Neural crest cell (in vitro differentiated cells): ENCODE measurements at regions not wholly inside any gene's neighbourhood (a gene's known extent, or its start where the extent isn't known, plus 50 kb on each side); places are given as distances from the start of the nearest gene placed in this dataset.

Source experiments
- DNase-seq: peaks from one replicate; pipeline ENCODE4 v3.0.0; 2021; ENCODE audit warnings: low read depth, mixed read lengths, low spot score
- H3K27ac Mint-ChIP-seq: one replicate; pipeline ENCODE4 v1.8.0; 2021; ENCODE audit warnings: mild to moderate bottlenecking, mixed read lengths; ENCODE audit not compliant: unreplicated experiment
- H3K27me3 Mint-ChIP-seq: 2 replicates; pipeline ENCODE4 v1.8.0; 2021; ENCODE audit warnings: low read depth, mild to moderate bottlenecking, mixed read lengths
- H3K36me3 Mint-ChIP-seq: 2 replicates; pipeline ENCODE4 v1.8.0; 2021; ENCODE audit warnings: low read depth, mild to moderate bottlenecking, mixed read lengths
- H3K4me1 Mint-ChIP-seq: 2 replicates; pipeline ENCODE4 v1.8.0; 2021; ENCODE audit warnings: mixed read lengths
- H3K4me3 Mint-ChIP-seq: one replicate; pipeline ENCODE4 v1.8.0; 2021; ENCODE audit warnings: mild to moderate bottlenecking, mixed read lengths
- H3K9me3 Mint-ChIP-seq: 2 replicates; pipeline ENCODE4 v1.8.0; 2021; ENCODE audit warnings: mixed read lengths
- CTCF ChIP-seq: fragments of 200-600 bp; sonication (generic); conservative IDR thresholded peaks from 2 replicates; pipeline ENCODE4 v1.5.0; 2021; ENCODE audit warnings: antibody characterized with exemption, mild to moderate bottlenecking

- TF ChIP-seq CTCF: no peak
- Mint-ChIP-seq H3K9me3 (no peaks in the 10 kb centered on the region), H3K4me3 (no peak overlapping the region), H3K36me3 (no peaks in the 10 kb centered on the region), H3K27ac (peak overlapping the region; percentile 39), H3K4me1 (no peaks in the 10 kb centered on the region), H3K27me3 (no peaks in the 10 kb centered on the region)
- no peak for DNase-seq
These were observed 136.8 kb upstream of the TCF21 start for GRCh38 chr6:133752129-133752528.

- H3K9me3 Mint-ChIP-seq: no peaks in the 10 kb centered on the region
These were observed 135.2 kb upstream of the TCF21 start for GRCh38 chr6:133753756-133754155.

GRCh38 chr6:133754298-133754697, 134.6 kb upstream of the TCF21 start:
- no peak overlapping the region for H3K27ac Mint-ChIP-seq
- TF ChIP-seq CTCF: no peak
- no peaks in the 10 kb centered on the region for H3K9me3 Mint-ChIP-seq
- no peaks in the 10 kb centered on the region for H3K4me1 Mint-ChIP-seq
- no peaks in the 10 kb centered on the region for H3K36me3 Mint-ChIP-seq
- no peaks in the 10 kb centered on the region for H3K27me3 Mint-ChIP-seq
- DNase-seq: no peak
- H3K4me3 Mint-ChIP-seq: no peak overlapping the region

More at GRCh38 chr6:133753756-133754155, 135.2 kb upstream of the TCF21 start:
- no peaks in the 10 kb centered on the region for H3K36me3 Mint-ChIP-seq
- no peak for TF ChIP-seq CTCF
- H3K4me3 Mint-ChIP-seq: no peak overlapping the region
- no peaks in the 10 kb centered on the region for H3K4me1 Mint-ChIP-seq
- no peak overlapping the region for H3K27ac Mint-ChIP-seq
- H3K27me3 Mint-ChIP-seq: no peaks in the 10 kb centered on the region
- no peak for DNase-seq

DNA sequence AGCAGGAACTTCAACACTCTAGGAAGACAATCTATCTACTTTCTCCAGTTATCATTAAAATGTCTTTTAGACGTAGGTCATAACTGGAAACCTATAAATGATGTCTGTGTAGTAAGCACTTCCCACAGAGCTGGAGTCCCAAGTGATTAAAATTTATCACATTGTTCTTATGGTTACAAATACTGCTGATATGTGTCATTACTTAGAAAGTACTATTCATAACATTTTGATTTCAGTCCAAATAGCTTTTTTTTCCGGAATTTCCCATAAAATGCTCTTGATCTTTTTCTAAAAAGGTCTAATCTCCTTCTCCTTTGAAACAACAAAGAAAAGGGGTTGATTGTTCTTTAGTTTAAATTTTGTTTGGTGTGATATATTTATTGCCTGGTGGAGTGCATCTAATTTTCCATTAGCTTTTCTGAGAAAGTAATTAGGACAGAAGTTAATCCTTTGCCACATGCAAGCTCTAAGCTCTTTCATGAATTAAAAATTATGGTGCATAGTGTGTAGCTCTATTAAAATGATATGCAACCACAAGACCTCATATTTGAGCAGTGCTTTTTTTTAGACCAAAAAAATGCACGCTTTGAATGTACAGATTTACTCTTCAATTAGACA, 132.7 kb upstream of the TCF21 start:
- H3K9me3 Mint-ChIP-seq: no peaks in the 10 kb centered on the region
- TF ChIP-seq CTCF: no peak
- H3K27me3 Mint-ChIP-seq: no peaks in the 10 kb centered on the region
- no peaks in the 10 kb centered on the region for H3K4me1 Mint-ChIP-seq
- DNase-seq: no peak
- no peaks in the 10 kb centered on the region for H3K36me3 Mint-ChIP-seq
- no peak overlapping the region for H3K4me3 Mint-ChIP-seq
- no peak overlapping the region for H3K27ac Mint-ChIP-seq

DNA sequence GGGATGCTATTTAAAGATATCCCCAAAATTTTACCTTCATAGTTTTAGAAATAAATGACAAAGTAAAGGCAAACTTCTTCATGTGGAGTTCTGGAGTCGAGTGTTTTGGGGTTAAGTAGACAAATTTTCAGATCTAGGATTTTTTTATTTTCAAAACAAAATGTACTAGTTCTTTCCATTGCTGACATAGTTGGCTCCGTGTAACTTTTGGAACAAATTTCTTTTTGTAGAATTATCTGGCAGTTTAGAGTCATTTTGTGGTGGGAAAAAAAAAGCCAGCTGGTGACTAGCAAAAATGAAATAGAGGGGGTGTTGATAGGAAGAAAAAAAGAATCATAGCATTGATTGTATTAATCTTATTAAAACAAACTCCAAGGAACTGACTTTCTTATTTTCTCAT, 131.6 kb upstream of the TCF21 start:
- DNase-seq: no peak
- H3K27ac Mint-ChIP-seq: no peak overlapping the region
- H3K27me3 Mint-ChIP-seq: no peaks in the 10 kb centered on the region
- H3K4me1 Mint-ChIP-seq: no peaks in the 10 kb centered on the region
- TF ChIP-seq CTCF: no peak
- H3K4me3 Mint-ChIP-seq: no peak overlapping the region
- no peaks in the 10 kb centered on the region for H3K36me3 Mint-ChIP-seq
- H3K9me3 Mint-ChIP-seq: no peaks in the 10 kb centered on the region
